MG63 (cell line): ENCODE measurements at regions not wholly inside any gene's neighbourhood (a gene's known extent, or its start where the extent isn't known, plus 50 kb on each side); places are given as distances from the start of the nearest gene placed in this dataset.
"Not testable (repeated sequence)": the region's sequence is repeated elsewhere in the genome, so short reads cannot be mapped to it uniquely, and the experiment has no call there.

Experiments used
- DNase-seq: peaks from one replicate; pipeline ENCODE4 v3.0.0-alpha.2; 2020
- H3K27me3 ChIP-seq: fragments of 250-450 bp; sonication (Bioruptor Pico); 2 replicates; pipeline ENCODE4 v1.5.1; 2020; ENCODE audit warnings: mild to moderate bottlenecking, moderate library complexity
- H3K36me3 ChIP-seq: fragments of 250-450 bp; sonication (Bioruptor Pico); 2 replicates; pipeline ENCODE4 v1.5.1; 2020; ENCODE audit warnings: mild to moderate bottlenecking, moderate library complexity
- H3K4me3 ChIP-seq: fragments of 250-450 bp; sonication (Bioruptor Pico); 2 replicates; pipeline ENCODE4 v1.5.1; 2020; ENCODE audit warnings: mild to moderate bottlenecking, moderate library complexity
- H3K9me3 ChIP-seq: fragments of 250-450 bp; sonication (Bioruptor Pico); 2 replicates; pipeline ENCODE4 v1.5.1; 2020; ENCODE audit warnings: mild to moderate bottlenecking, moderate library complexity

GRCh38 chr5:173682313-173682712 is 65.9 kb upstream of the BOD1 start:
- DNase-seq = no peak
- no peaks in the 10 kb centered on the region for H3K36me3 ChIP-seq

GRCh38 chr5:173684535-173684934 is 68.1 kb upstream of the BOD1 start:
- H3K9me3 ChIP-seq = peaks cover 10% of the 10 kb centered on the region; the same call in 1 of the 2 replicates
- not testable (repeated sequence) for H3K4me3 ChIP-seq, H3K36me3 ChIP-seq, H3K27me3 ChIP-seq, DNase-seq

More at GRCh38 chr5:173682313-173682712, 65.9 kb upstream of the BOD1 start:
- peaks cover 10% of the 10 kb centered on the region; the same call in 1 of the 2 replicates for H3K9me3 ChIP-seq
- no peaks in the 10 kb centered on the region; the same call in 1 of the 2 replicates for H3K27me3 ChIP-seq
- no peak overlapping the region for H3K4me3 ChIP-seq

- Histone ChIP-seq H3K36me3 (no peaks in the 10 kb centered on the region), H3K9me3 (peaks cover 3% of the 10 kb centered on the region; the same call in 1 of the 2 replicates), H3K27me3 (no peaks in the 10 kb centered on the region; the same call in 1 of the 2 replicates), H3K4me3 (no peak overlapping the region)
- no peak for DNase-seq
Observed at GRCh38 chr5:173686950-173687349, 70.5 kb upstream of the BOD1 start.

- H3K4me3 ChIP-seq = no peak overlapping the region
- peaks cover 3% of the 10 kb centered on the region; the same call in 1 of the 2 replicates for H3K9me3 ChIP-seq
- H3K27me3 ChIP-seq = no peaks in the 10 kb centered on the region
- no peaks in the 10 kb centered on the region for H3K36me3 ChIP-seq
- no peak for DNase-seq
Observed at GRCh38 chr5:173688703-173689102, 72.3 kb upstream of the BOD1 start.

- H3K36me3 ChIP-seq = no peaks in the 10 kb centered on the region
- no peak overlapping the region for H3K4me3 ChIP-seq
- no peak for DNase-seq
- no peaks in the 10 kb centered on the region for H3K27me3 ChIP-seq
- peaks cover 3% of the 10 kb centered on the region; the same call in 1 of the 2 replicates for H3K9me3 ChIP-seq
Observed at GRCh38 chr5:173689171-173689736, 72.8 kb upstream of the BOD1 start.

- DNase-seq = no peak
- H3K4me3 ChIP-seq = no peak overlapping the region
- H3K36me3 ChIP-seq = no peaks in the 10 kb centered on the region
- H3K9me3 ChIP-seq = peaks cover under 1% of the 10 kb centered on the region; the same call in 1 of the 2 replicates
- no peaks in the 10 kb centered on the region for H3K27me3 ChIP-seq
Observed at GRCh38 chr5:173689737-173690360, 73.4 kb upstream of the BOD1 start.

- Histone ChIP-seq H3K36me3 (no peaks in the 10 kb centered on the region), H3K4me3 (no peak overlapping the region), H3K9me3 (no peaks in the 10 kb centered on the region), H3K27me3 (no peaks in the 10 kb centered on the region)
- DNase-seq = no peak
Observed at GRCh38 chr5:173691931-173692330, 75.5 kb upstream of the BOD1 start.

- no peak for DNase-seq
- no peak overlapping the region for H3K4me3 ChIP-seq
- no peaks in the 10 kb centered on the region for H3K36me3 ChIP-seq
Observed at GRCh38 chr5:173693670-173694069, 77.2 kb upstream of the BOD1 start.

GRCh38 chr5:173696216-173696615 is 79.8 kb upstream of the BOD1 start:
- Histone ChIP-seq H3K27me3 (no peaks in the 10 kb centered on the region), H3K9me3 (no peaks in the 10 kb centered on the region), H3K36me3 (no peaks in the 10 kb centered on the region), H3K4me3 (no peak overlapping the region)
- no peak for DNase-seq

More at GRCh38 chr5:173693670-173694069, 77.2 kb upstream of the BOD1 start:
- Histone ChIP-seq H3K27me3 (no peaks in the 10 kb centered on the region), H3K9me3 (no peaks in the 10 kb centered on the region)

- no peaks in the 10 kb centered on the region for H3K9me3 ChIP-seq
- no peak for DNase-seq
- 0 out of 2 replicates have a peak, but pooled peaks cover 4% of the 10 kb centered on the region for H3K27me3 ChIP-seq
- no peak overlapping the region for H3K4me3 ChIP-seq
- no peaks in the 10 kb centered on the region for H3K36me3 ChIP-seq
Observed at GRCh38 chr5:173697931-173698579, 81.6 kb upstream of the BOD1 start.

- Histone ChIP-seq H3K9me3 (no peaks in the 10 kb centered on the region), H3K27me3 (0 out of 2 replicates have a peak, but pooled peaks cover 4% of the 10 kb centered on the region), H3K4me3 (no peak overlapping the region), H3K36me3 (no peaks in the 10 kb centered on the region)
- no peak for DNase-seq
Observed at GRCh38 chr5:173699966-173700365, 83.5 kb upstream of the BOD1 start.

GRCh38 chr5:173703466-173703865 is 87.0 kb upstream of the BOD1 start:
- no peak for DNase-seq
- H3K9me3 ChIP-seq = peaks cover 3% of the 10 kb centered on the region; the same call in 1 of the 2 replicates
- H3K36me3 ChIP-seq = no peaks in the 10 kb centered on the region

GRCh38 chr5:173704615-173705511 is 88.4 kb upstream of the BOD1 start:
- Histone ChIP-seq H3K27me3 (0 out of 2 replicates have a peak, but pooled peaks cover 4% of the 10 kb centered on the region), H3K36me3 (no peaks in the 10 kb centered on the region)

More at GRCh38 chr5:173703466-173703865, 87.0 kb upstream of the BOD1 start:
- Histone ChIP-seq H3K27me3 (0 out of 2 replicates have a peak, but pooled peaks cover 4% of the 10 kb centered on the region), H3K4me3 (no peak overlapping the region)

GRCh38 chr5:173705512-173706044 is 89.1 kb upstream of the BOD1 start:
- Histone ChIP-seq H3K27me3 (0 out of 2 replicates have a peak, but pooled peaks cover 4% of the 10 kb centered on the region), H3K36me3 (no peaks in the 10 kb centered on the region), H3K9me3 (peaks cover 3% of the 10 kb centered on the region; the same call in 1 of the 2 replicates), H3K4me3 (no peak overlapping the region)
- DNase-seq = no peak

More at GRCh38 chr5:173704615-173705511, 88.4 kb upstream of the BOD1 start:
- Histone ChIP-seq H3K9me3 (peaks cover 3% of the 10 kb centered on the region; the same call in 1 of the 2 replicates), H3K4me3 (no peak overlapping the region)
- no peak for DNase-seq

- DNase-seq = peak; percentile 59
- 0 out of 2 replicates have a peak, but pooled peaks cover 4% of the 10 kb centered on the region for H3K27me3 ChIP-seq
- H3K36me3 ChIP-seq = no peaks in the 10 kb centered on the region
- peaks cover 3% of the 10 kb centered on the region; the same call in 1 of the 2 replicates for H3K9me3 ChIP-seq
- no peak overlapping the region for H3K4me3 ChIP-seq
Observed at GRCh38 chr5:173706700-173707099, 90.2 kb upstream of the BOD1 start.

- H3K4me3 ChIP-seq = no peak overlapping the region
- 0 out of 2 replicates have a peak, but pooled peaks cover 4% of the 10 kb centered on the region for H3K27me3 ChIP-seq
- H3K36me3 ChIP-seq = no peaks in the 10 kb centered on the region
- peaks cover 3% of the 10 kb centered on the region; the same call in 1 of the 2 replicates for H3K9me3 ChIP-seq
- DNase-seq = peak; percentile 98
Observed at GRCh38 chr5:173707392-173707791, 90.9 kb upstream of the BOD1 start.
